RWPE2 (cell line): ENCODE measurements at regions not wholly inside any gene's neighbourhood (a gene's known extent, or its start where the extent isn't known, plus 50 kb on each side); places are given as distances from the start of the nearest gene placed in this dataset.
A peak's percentile ranks its signal among the peaks of the same experiment; 100 is the strongest.

Source experiments
- ATAC-seq: fragments of 200-7000 bp; cut with Tn5 transposase; 3 replicates; pipeline ENCODE4 v1.9.1; 2021; ENCODE audit warnings: low read depth
- DNase-seq: peaks from one replicate; pipeline ENCODE4 v3.0.0-alpha.2; 2020; ENCODE audit warnings: low spot score
- H3K27ac ChIP-seq: fragments of 450-650 bp; 2 replicates; pipeline ENCODE4 v1.5.1; 2017; ENCODE audit warnings: mild to moderate bottlenecking; ENCODE audit not compliant: poor library complexity, severe bottlenecking
- H3K27me3 ChIP-seq: fragments of 250-450 bp; sonication (Bioruptor Pico); 2 replicates; pipeline ENCODE4 v1.5.1; 2021; ENCODE audit warnings: mild to moderate bottlenecking, moderate library complexity; ENCODE audit not compliant: insufficient read depth, poor library complexity, severe bottlenecking
- H3K36me3 ChIP-seq: fragments of 250-450 bp; sonication (Bioruptor Pico); 2 replicates; pipeline ENCODE4 v1.5.1; 2020; ENCODE audit warnings: low read depth, mild to moderate bottlenecking, moderate library complexity
- H3K4me1 ChIP-seq: fragments of 250-450 bp; sonication (Bioruptor Pico); 2 replicates; pipeline ENCODE4 v1.5.1; 2021; ENCODE audit warnings: mild to moderate bottlenecking, moderate library complexity; ENCODE audit not compliant: insufficient read depth, poor library complexity, severe bottlenecking
- H3K4me3 ChIP-seq: fragments of 250-450 bp; sonication (Bioruptor Pico); 2 replicates; pipeline ENCODE4 v1.5.1; 2021; ENCODE audit warnings: mild to moderate bottlenecking, moderate library complexity; ENCODE audit not compliant: severe bottlenecking
- H3K9me3 ChIP-seq: fragments of 250-450 bp; sonication (Bioruptor Pico); 2 replicates; pipeline ENCODE4 v1.5.1; 2021; ENCODE audit warnings: mild to moderate bottlenecking, moderate library complexity; ENCODE audit not compliant: severe bottlenecking
- TF ChIP-seq, protein P1 (sequence below): fragments of 450-650 bp; IDR thresholded peaks from one replicate; pipeline ENCODE4 v1.5.1; 2017; ENCODE audit warnings: mild to moderate bottlenecking, moderate library complexity; ENCODE audit not compliant: poor library complexity, severe bottlenecking

DNA sequence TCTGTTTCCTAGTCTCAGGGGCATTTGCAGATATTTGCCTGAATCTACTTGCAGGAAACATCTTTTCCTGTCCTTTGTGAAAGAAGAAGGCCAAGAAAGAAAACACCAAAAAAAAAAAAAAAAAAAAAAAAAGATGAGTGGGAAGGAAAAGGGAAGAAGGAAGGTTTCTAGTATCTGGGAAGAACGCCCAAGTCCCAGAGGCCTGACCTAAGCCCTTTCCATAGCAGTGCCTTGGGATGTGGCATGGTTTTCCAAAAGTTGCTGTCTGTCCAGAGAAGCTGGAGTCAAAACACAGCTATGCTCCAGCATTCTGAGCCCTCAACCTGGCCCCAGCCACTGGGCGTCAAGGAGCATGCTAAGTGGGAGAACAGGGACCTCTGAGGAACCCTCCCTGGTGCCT lies 123.5 kb downstream of the INHBB start:
- H3K4me3 ChIP-seq = no peak overlapping the region
- no peaks in the 10 kb centered on the region for H3K27me3 ChIP-seq
- ATAC-seq = no peak
- H3K9me3 ChIP-seq = peaks cover 7% of the 10 kb centered on the region
- peaks cover 36% of the 10 kb centered on the region for H3K4me1 ChIP-seq
- DNase-seq = peak; percentile 22
- H3K36me3 ChIP-seq = no peaks in the 10 kb centered on the region
- TF ChIP-seq, protein P1, sequence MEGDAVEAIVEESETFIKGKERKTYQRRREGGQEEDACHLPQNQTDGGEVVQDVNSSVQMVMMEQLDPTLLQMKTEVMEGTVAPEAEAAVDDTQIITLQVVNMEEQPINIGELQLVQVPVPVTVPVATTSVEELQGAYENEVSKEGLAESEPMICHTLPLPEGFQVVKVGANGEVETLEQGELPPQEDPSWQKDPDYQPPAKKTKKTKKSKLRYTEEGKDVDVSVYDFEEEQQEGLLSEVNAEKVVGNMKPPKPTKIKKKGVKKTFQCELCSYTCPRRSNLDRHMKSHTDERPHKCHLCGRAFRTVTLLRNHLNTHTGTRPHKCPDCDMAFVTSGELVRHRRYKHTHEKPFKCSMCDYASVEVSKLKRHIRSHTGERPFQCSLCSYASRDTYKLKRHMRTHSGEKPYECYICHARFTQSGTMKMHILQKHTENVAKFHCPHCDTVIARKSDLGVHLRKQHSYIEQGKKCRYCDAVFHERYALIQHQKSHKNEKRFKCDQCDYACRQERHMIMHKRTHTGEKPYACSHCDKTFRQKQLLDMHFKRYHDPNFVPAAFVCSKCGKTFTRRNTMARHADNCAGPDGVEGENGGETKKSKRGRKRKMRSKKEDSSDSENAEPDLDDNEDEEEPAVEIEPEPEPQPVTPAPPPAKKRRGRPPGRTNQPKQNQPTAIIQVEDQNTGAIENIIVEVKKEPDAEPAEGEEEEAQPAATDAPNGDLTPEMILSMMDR = no peak
- H3K27ac ChIP-seq = peak overlapping the region; percentile 56

DNA sequence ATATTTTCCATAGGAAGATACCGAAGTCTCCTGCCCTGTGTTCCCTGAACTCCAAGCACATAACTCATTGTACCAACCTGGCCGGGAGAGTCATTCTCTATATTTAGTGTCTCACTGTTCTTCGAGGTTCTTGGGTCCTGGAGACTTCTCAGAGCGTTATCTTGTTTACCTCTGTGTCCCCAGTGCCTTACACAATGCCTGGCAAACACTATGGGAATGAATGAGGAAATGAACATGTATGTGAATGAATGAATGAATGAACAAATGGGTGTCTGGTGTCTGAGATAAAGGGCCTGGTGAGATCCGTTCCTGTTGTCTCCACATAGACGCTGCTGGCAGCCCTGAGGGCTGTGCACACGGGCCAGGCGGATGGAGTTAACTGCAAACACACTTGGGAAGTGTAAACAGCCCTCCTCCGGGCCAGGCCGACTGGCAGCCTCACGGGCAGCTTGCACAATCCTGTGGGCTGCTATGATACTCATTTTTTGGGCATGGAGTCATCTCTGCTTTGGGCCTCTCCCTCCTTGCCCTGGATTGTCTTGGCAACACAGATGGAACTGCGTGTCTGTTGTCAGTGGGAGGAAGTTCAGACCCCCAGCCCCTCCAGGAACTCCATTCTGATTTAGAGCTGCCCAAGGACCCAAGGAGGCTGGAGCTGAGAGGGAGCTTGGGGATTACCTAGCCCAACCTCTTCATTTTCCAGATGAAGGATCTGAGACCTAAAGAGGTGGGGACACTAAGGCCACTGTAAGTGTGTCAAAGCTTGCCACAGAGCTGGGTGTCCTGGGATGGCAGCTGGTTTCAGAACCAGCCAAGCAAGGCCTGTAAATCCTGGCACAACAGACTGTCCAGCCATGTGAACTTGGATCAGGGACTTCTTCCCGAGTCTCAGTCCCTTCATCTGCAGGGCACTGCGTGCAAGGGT lies 124.4 kb downstream of the INHBB start:
- H3K4me1 ChIP-seq = peaks cover 43% of the 10 kb centered on the region
- H3K36me3 ChIP-seq = no peaks in the 10 kb centered on the region
- peaks cover 7% of the 10 kb centered on the region for H3K9me3 ChIP-seq
- no peaks in the 10 kb centered on the region for H3K27me3 ChIP-seq
- TF ChIP-seq, protein P1 = no peak
- H3K4me3 ChIP-seq = no peak overlapping the region
- H3K27ac ChIP-seq = peak overlapping the region; percentile 56
- ATAC-seq (peak; percentile 82), DNase-seq (peak; percentile 86)

DNA sequence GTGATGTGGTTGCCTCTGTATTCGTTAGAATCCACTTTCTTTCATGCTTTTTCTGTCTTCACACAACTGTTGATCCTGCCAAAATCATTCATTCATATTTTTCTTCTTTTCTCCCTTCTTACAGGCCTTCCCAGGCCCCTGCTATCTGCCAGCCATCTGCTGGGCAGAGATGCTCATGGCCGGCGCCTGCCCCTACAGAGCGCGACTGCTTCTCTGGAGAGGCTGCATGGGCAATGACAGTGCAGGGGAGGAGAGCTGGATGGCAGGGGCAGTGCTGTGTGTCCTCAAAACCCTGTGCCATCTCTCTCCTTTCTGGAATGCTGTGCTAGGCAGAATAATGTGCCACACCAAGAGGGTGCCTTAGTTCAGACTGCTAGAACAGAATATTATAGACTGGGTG lies 125.2 kb downstream of the INHBB start:
- Histone ChIP-seq H3K4me3 (no peak overlapping the region), H3K4me1 (peaks cover 51% of the 10 kb centered on the region), H3K9me3 (peaks cover 7% of the 10 kb centered on the region), H3K36me3 (no peaks in the 10 kb centered on the region), H3K27ac (peak overlapping the region; percentile 56), H3K27me3 (no peaks in the 10 kb centered on the region)
- TF ChIP-seq, protein P1 = no peak
- DNase-seq (no peak), ATAC-seq (no peak)

DNA sequence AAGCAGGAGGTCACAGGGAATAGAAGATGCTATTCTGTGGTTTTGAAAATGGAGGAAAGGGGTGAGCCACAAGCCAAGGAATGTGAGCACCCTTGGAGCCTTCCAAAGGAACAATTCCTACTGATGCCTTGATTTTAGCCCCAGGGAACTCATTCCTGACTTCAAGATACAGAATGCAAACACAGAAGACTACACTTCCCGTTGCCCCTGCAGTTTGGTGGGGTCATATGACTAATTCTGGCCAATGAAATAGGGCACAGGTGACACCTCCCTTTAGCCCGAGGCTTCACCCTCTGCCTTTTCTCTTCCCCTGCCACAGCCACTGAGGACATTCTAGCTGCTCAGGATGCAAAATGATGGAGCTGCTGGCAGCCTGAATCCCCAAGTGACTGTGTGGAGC lies 126.1 kb downstream of the INHBB start:
- Histone ChIP-seq H3K36me3 (no peaks in the 10 kb centered on the region), H3K27me3 (no peaks in the 10 kb centered on the region), H3K4me3 (no peak overlapping the region), H3K27ac (peak overlapping the region; percentile 94), H3K9me3 (peaks cover 7% of the 10 kb centered on the region), H3K4me1 (peaks cover 53% of the 10 kb centered on the region)
- ATAC-seq (no peak), DNase-seq (peak; percentile 4)
- TF ChIP-seq, protein P1 = no peak

DNA sequence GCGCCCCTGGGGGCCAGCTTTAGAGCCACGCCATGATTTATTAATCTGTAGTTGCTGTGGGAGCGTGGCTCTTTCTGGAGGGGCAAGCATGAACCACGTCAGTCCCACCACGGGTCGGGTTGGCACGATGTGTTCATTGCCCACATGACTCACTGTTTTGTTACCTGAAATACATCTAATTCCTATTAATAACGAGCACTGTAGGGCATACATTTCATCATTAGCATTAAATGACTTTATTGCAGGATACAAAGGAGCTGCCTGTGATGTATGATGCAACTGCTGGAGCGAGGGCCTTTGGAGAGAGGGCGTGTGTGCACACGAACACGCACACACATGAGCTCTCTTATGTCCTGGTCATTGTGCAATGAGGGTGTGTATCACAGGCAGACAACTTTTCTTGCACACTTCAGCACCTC lies 127.0 kb downstream of the INHBB start:
- H3K4me1 ChIP-seq = peaks cover 53% of the 10 kb centered on the region
- peak overlapping the region; percentile 94 for H3K27ac ChIP-seq
- DNase-seq (peak; percentile 83), ATAC-seq (peak; percentile 38)
- TF ChIP-seq, protein P1 = no peak
- H3K27me3 ChIP-seq = no peaks in the 10 kb centered on the region
- peaks cover 7% of the 10 kb centered on the region for H3K9me3 ChIP-seq
- H3K4me3 ChIP-seq = no peak overlapping the region
- H3K36me3 ChIP-seq = no peaks in the 10 kb centered on the region
